ENCODE measurements at regions not wholly inside any gene's neighbourhood (a gene's known extent, or its start where the extent isn't known, plus 50 kb on each side); places are given as distances from the start of the nearest gene placed in this dataset.

DNA sequence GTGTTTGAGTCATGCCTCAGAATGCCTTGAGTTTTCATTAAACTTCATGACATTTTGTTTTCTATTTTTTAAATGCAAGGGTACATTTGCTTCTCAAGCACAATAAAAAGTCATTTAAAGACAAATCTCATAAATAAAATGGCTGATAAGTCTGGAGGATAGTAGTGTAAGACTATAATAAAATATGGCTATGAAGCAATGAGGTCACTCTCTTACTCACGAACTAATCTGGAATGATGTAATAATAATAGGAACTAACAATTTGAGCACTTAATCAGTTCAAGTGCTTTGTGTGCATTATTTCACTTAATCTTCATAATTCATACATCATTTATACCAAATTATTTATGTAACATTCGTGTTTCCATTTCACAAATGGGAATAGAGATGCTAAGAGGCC is 149.3 kb upstream of the CTTNBP2 start:
- DNase-seq: no peak

DNA sequence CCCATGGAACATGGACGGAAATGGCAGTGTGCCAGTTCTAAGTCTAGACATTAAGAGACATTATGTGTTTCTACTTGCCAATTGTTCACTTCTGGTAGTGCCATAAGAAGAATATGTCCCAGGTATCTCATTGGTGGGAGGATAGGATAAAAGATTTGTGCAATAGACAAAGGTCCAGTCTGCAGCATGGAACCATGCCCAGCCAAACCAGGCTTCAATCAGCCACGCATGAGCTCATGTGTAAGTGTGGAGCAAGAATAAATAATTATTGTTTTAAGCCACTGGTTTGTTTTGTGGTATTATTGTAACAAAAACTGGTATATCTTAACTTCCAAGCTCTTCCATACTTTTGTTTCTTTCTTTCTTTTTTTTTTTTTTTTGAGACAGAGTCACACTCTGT is 153.6 kb upstream of the CTTNBP2 start:
- DNase-seq: no peak

DNA sequence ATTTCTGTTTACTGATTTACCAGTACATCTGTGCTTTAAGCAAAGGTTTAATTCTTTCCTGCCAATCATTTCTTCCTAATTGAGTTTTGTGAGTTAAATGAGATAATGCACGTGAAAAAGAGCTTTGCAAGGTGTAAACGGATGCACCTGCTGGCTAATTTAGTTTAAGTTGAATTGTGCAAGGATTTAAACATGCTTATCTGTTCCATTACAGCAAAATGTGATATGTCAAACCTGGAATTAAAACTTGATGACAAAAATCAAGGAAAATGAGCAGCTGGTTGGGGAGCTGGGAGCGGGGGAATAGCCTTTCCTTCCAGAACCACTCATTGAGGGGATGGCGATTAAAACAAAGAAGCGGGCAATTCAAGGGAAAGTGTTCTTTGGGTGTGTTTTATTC is 155.0 kb upstream of the CTTNBP2 start:
- DNase-seq: no peak

DNA sequence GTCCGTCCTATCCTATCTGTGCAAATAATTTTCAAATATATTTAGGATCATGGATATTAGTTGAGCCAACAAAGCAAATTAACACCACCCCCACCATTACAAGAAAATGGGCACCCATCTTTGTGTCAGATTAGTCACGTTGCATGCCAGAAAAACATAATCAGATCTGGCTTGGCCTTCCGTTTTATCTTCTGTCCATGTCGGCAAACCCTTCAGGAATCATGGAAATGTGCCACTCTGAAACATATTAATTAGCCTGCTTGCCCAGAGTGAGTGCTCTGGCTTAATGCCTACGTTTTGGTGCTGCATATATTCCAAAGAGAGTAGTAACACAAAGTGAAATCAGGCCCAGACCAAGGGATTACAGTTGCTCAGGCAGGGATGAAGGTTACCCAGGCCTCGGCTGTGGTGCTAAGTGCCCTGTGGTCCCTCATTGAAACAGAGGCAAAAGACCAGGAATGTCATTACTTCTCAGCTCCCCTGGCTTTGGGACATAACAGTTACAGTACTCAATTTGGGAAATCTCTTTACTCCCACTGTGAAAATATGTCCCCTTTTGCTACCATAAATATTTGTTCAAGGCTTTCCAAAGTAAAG is 154.0 kb upstream of the LSM8 start:
- no peak for DNase-seq

DNA sequence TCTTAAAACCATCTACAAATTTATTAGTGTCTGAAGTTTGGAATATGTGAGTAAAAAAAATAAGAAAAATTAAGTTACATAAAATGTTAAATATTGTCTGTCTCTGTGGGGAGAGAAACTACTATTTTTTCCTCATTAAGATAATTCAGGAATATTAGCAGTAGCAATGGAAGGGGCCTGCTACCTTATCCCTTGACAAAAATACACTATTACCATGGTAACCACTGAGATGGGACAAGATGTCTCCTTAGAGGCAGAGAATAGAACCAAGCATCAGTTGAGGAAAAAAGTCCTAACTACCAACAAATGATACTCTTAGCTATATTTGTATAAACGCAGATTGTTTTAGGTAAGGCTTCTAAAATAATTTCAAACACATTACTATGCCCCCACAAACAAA is 150.7 kb upstream of the LSM8 start:
- no peak for DNase-seq

DNA sequence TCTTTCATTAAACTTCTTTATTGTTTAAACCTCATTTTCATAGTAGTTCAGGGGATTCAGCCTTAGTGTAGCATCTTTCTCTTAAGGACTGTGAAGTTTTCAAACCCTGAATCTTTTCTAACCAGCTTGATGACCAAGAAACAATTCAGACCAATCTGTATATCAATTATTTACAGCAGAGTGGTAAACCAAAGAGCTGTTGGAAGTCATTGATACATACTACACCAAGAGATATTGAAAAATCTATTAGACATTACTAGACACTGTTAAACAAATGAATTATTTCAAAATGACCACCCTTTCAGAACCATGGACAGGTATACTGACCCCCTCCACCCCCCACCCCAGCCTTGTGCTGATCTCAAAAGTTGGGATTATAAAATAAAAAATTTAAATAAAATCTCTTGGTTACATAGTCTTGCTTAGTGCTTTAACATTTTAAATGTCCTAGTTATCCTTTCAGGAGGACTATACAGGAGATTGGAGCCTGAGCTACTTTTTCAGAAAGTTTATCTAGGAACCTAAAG is 143.9 kb upstream of the LSM8 start:
- no peak for DNase-seq

DNA sequence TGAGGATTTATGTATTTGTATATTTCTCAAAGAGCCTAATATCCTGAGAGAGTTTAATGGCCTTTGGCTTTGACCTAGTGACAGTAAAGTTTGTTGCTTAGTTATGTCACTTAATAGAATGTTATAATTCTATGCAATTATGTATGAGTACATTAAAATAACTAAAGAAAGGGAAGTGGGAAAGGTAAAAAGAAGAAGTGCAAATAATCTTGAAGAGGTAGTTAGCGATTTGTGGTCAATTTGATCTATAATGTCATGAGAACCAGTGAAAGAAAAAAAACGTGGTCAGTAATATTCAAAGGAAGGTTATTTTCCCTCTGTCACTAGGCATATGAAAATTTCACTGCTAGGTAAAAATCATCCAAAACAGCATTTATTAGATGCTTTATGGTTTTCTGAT is 143.4 kb upstream of the LSM8 start:
- no peak for DNase-seq

DNA sequence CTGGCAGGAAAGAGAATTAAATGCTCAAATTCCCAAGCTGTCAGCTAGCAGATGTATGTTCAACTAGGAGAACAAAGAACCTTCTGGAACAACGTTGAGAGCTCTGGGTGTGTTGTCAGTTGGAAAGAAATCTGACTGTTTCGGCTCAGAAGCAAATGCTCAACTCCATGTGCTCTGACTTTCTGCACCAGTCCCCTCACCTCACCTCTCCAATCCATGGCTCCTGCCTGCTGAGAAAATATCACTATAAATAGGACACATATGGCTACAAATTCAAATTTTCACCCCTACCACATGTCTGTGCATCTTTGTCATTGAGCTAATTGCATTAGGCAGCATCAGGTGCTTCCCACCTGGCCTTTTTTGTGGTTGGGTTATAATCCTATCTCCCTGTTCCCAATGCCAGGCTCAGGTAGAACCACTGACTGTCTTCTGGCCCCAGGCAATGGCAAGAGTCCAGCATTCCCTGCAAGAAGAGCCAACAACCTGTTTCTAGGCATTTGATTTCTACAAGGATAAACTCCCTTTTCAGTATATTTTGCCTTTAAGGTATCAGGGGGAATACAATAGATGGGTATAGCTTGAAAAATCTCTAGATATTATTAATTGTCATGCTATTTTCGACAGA is 142.6 kb upstream of the LSM8 start:
- no peak for DNase-seq

DNA sequence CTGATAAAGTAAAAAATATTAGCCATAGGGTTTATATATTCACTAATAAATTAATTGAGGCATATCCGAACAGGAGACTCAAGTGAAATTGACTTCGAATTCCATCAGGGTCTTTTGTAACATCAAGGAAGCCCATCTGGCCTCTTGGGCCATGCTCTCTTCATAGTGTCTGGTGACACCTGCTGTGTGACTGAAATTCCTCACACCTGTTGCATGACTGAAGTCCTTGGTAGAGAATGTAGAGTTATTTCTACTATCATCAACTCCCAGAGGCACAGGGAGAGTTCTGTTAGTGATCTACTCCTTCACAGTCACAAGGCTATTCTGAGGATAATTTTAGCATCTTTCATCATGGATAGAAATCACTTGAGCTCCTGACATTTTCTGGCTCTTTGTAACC is 138.3 kb upstream of the LSM8 start:
- no peak for DNase-seq

DNA sequence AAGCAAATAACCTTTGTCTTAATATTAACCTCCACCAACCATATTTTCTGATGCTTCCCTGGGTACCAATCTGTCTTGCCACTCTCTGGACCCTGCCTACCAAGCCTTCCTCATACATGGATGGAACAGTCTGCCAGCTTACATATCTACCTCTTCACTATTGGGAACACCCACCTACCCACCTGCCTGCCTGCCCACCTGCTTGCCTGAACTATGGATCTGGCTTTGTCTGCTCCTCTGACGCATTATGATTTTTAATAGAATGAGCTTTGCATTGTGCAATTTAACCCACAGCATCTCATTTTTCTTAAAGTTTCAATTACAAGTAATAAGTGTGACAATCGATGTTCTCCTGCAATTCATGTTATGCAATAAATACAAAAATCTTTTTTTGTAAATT is 137.9 kb upstream of the LSM8 start:
- no peak for DNase-seq

DNA sequence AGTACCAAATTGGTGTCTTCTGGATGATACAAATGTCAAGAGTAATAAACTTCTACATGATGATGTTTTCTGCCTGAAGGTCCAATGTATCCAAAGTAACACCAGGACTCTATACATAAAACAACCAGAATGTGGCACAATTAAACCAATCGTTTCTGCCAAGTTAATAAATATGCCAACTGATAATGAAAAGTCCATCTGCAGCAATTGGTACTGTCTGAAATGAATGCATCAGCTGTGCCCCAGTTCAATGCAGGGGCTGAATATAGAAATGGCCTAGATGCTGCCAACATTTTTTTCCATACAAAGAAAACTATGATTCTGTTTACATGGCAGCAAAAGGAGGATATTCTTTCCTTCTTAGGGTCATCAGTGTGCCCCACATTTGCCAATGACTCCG is 137.2 kb upstream of the LSM8 start:
- no peak for DNase-seq

DNA sequence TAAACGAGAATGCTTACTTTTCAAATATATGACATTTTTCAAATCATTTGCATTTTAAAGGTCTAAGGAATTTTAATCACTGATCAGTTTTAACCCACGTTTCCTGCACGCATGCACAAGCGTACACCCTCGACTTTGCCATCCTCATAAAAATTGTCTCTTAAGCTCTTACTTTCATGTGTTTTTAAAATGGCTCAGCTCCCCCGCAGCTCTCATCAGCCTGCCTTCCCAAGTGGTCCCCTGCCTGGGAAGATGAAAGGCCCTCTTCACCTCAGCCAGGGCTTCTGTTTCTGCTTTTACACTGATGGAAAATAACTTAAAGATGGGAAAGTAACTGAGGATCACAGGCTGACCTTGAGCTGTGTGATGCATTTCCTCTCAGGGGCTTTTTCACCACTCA is 131.6 kb upstream of the LSM8 start:
- no peak for DNase-seq

DNA sequence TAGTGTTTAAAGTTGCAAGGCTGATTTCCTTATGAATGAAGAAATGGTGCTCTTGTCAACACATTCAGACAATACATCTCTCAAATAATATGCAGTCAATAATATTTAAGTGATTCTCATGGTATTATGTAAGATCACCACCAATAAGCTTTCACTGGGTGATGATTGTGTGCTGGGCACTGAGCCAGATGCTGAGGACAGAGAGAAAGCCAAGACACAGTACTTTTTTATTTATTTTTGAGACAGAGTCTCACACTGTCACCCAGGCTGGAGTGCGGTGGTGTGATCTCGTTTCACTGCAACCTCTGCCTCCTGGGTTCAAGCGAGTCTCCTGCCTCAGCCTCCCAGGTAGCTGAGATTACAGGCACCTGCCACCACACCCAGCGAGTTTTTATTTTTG is 130.6 kb upstream of the LSM8 start:
- DNase-seq: no peak

DNA sequence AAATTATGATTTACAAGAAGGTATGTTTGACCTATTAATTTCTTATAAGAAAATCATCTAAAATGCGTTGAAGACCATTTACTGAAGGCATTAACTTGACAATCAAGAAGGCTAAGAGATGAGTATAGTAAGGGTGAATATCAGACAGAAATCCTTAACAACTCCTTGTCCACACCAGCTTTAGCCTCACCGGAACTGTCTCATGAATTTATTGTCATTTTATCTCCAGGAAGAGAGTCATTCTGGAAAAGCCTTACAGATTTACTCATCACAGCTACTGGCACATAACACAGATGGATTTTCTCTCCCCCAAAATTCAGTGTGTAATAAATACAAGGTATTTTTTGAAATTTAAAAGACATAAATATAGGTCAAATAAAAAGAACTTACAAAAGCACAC is 129.4 kb upstream of the LSM8 start:
- no peak for DNase-seq

DNA sequence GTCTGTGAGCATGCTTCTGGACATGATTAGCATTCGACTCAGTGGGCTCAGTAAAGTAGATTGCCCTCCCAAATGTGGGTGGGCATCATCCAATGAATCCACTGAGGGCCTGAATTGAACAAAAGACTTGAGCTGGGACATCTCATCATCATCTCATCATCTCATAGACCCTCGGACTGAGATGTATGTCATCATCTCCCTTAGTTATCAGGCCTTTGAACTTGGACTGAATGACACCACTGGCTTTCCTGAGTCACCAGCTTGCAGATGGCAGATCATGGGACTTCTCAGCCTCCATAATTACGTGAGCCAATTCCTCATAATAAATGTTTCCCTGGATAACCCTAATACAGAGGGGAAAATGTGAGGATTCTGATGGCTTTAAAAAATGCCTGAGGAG is 128.3 kb upstream of the LSM8 start:
- DNase-seq: no peak

DNA sequence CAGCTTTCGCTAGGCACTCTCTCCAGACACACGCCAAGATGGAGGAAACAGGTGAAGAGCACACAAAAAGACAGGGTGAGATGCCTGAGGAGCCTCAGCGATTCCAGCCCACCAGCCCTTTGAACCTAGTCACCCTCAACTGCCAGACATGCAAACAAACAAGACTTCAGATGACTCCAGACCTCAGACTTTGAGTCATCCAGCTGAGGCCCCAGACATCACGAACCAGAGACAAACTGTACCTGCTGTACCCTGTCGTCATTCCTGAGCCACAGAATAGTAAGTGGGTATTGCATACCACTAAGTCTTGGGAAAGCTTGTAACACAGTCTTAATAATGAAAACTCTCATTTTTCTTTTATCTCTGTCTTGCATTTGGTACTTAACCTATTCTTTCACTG is 126.6 kb upstream of the LSM8 start:
- DNase-seq: no peak

DNA sequence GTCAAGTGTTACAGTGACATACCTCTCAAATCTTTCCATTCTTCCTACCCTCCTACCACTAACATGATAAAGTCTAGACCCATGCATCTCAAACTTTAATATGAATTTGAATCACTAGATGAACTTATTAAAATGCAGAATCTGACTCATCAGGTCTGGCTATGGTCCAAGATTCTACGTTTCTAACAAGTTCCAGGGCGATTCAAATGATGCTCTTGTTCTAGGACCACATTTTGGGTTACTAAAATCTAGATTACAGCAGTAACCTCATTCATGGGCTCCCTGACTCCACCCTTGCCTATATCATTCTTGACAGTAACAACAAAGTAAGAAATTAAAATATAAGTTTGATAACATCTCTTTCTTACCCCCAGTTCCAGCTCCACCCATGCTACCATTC is 124.8 kb upstream of the LSM8 start:
- DNase-seq: no peak

DNA sequence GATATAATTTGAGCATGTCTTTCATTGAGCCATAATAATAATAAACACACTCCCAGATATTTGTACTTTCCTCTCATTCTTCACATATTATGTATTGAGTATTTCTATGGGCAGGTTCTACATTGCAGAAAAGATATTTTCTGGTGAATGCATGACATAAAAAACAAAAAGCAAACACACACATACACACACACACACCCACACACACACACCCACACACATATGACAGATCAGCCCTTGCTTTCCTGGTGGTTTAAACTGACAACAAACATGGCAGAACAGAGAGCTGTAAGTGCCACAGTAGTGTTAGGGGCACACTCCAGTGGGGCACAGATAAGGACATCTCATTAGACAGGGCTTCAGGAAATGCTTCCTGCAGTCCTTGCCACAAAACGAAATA is 123.3 kb upstream of the LSM8 start:
- no peak for DNase-seq

DNA sequence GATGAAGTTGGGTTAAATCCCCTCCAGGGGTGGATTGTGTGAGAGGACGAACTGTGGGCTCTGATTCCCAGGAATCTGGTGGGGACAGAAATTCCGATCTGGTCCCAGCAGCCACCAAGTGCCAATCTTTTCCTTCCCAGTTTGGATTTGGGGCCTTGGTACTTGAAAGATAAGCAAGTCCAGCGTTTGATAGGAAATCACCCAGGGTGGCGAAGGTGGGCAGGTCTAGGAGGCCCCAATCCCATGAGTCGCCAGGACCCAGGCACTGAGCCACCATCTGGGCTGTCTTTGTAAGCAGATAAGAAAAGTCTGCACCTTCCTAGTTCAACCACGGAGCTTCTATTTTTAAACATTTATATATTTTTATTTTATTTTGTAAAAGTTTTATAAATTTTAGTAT is 122.6 kb upstream of the LSM8 start:
- no peak for DNase-seq

DNA sequence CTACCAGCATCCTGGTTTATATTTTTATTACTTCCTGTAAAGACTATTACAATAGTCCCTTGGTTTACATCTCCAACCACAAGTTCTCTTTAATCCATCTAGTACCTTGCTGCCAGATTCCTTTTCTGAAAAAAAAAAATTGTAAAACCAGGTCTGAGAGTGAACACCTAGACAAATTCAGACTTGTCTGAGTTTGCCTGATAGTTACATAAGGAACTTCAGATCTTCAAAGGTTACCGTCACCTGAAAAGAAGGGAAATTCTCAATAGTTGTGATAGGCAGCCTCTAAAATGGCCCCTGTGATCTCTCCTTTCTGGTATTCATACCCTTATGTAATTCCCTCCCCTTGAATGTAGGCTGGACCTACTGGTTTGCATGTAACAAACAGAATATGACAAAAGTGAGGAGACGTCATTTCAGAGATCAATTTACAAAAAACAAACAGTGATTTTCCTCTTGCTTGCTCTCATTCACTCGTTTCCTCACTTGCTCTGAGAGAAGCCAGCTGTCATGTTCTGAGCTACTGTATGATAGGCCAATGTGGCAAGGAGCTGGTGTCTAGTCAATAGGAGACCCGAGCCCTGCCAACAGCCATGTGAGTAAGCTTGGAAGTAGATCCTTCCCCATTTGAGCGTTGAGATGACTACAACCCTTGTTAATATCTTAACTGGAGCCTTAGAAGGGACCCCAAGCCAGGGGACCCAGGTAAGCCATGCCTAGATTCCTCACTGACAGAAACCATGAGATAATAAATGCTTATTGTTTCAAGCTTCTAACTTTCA is 110.9 kb upstream of the LSM8 start:
- DNase-seq: no peak

DNA sequence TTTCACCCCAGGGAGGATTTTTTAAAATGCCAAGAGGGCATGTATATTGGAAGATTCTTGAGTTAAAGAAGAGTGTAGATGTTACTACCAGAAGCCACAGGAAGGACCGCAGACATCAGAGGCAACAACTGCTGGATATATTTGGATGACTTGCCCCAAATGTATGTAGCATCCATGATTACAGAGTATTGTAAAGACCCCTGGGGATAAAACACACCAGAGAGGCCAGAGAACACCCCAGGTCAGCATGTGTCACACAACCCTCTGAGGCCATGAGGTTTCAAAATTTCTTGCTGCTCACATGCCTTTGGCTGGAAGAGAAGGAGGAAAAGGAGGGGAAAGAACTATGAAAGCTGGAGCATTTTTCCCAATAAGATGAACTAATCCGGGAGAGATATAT is 108.0 kb upstream of the LSM8 start:
- no peak for DNase-seq

DNA sequence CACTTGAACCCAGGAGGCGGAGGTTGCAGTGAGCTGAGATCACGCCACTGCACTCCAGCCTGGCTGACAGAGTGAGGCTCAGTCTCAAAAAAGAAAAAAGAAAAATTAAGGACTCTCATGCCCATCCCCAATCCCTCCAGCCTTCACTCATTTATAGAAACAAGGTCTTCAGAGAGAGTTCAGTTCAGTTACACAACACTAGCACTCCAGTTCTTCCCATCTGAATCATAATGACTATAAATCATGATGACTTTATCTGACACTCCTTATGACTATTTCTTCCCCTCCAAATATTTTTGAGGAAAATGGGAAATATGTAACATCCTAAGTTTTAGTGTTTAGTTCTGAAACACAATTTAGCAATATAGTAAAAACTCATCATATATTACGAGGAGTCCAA is 107.4 kb upstream of the LSM8 start:
- DNase-seq: no peak

DNA sequence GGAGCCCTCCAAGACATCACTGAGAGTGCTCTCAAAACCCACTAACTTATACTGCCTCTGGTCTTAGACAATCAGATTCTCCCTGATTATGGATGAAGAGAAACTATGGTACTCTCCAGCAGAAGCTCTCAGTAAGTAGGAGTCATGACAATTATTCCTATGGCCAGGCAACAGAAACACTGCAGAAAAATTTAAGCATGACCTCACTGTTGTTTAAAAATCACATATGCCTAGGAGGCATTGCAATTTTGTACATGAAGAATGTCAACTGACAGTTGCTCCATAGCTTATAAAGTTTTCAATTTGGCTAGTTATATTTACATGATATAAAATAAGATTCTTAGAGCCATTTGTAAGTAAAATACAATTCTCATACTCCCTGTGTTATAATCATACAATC is 105.9 kb upstream of the LSM8 start:
- DNase-seq: no peak

DNA sequence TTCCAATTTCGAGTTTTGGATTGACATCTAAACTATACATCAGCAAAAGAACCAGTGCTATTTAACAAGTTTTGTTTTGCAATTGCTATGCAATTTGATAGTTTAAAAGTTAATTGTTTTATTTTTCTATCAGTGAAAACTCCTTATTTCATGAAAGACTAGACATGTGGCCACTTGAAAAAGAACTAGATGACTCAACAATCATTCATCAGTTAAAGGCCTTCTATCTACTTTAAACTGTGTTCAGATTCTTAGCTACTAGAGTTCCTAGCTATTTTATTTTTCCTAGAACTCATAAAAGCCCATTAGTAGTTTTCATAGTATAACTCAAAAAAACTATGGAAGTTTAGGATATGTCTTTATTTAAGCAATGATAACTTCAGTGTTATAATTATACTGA is 104.6 kb upstream of the LSM8 start:
- DNase-seq: no peak
